GM19468 (cell line): ENCODE measurements at regions not wholly inside any gene's neighbourhood (a gene's known extent, or its start where the extent isn't known, plus 50 kb on each side); places are given as distances from the start of the nearest gene placed in this dataset.
"Not testable (repeated sequence)": the region's sequence is repeated elsewhere in the genome, so short reads cannot be mapped to it uniquely, and the experiment has no call there.

Source experiments
- ATAC-seq: cut with Tn5 transposase; IDR thresholded peaks from one replicate; pipeline ENCODE4 v1.9.1; 2021; ENCODE audit warnings: mild to moderate bottlenecking, moderate library complexity, moderate number of reproducible peaks; ENCODE audit not compliant: unreplicated experiment; ENCODE audit errors: extremely low read depth

GRCh38 chr4:34922325-34922724 is 1322.0 kb downstream of the ARAP2 start:
- no peak for ATAC-seq

- ATAC-seq, result no peak
These were observed 1311.7 kb downstream of the ARAP2 start for GRCh38 chr4:34932591-34932990.

- no peak for ATAC-seq
These were observed 1308.6 kb downstream of the ARAP2 start for GRCh38 chr4:34935739-34936138.

- no peak for ATAC-seq
These were observed 1305.2 kb downstream of the ARAP2 start for GRCh38 chr4:34939073-34939472.

- no peak for ATAC-seq
These were observed 1300.5 kb downstream of the ARAP2 start for GRCh38 chr4:34943741-34944386.

- no peak for ATAC-seq
These were observed 1293.4 kb downstream of the ARAP2 start for GRCh38 chr4:34950926-34951325.

GRCh38 chr4:34953145-34953799 is 1291.0 kb downstream of the ARAP2 start:
- ATAC-seq, result no peak

- ATAC-seq, result no peak
These were observed 1279.7 kb downstream of the ARAP2 start for GRCh38 chr4:34964613-34965012.

- no peak for ATAC-seq
These were observed 1272.1 kb downstream of the ARAP2 start for GRCh38 chr4:34972189-34972588.

- ATAC-seq, result no peak
These were observed 1270.5 kb downstream of the ARAP2 start for GRCh38 chr4:34973650-34974312.

GRCh38 chr4:34974313-34974680 is 1270.0 kb downstream of the ARAP2 start:
- ATAC-seq, result no peak

- not testable (repeated sequence) for ATAC-seq
These were observed 1223.1 kb downstream of the ARAP2 start for GRCh38 chr4:35021222-35021621.

GRCh38 chr4:35025152-35025834 is 1219.0 kb downstream of the ARAP2 start:
- no peak for ATAC-seq

GRCh38 chr4:35038079-35038805 is 1206.1 kb downstream of the ARAP2 start:
- no peak for ATAC-seq

GRCh38 chr4:35038845-35039244 is 1205.5 kb downstream of the ARAP2 start:
- no peak for ATAC-seq

GRCh38 chr4:35052546-35052945 is 1191.8 kb downstream of the ARAP2 start:
- no peak for ATAC-seq

- ATAC-seq, result no peak
These were observed 1181.2 kb downstream of the ARAP2 start for GRCh38 chr4:35063031-35063570.

GRCh38 chr4:35066406-35066805 is 1177.9 kb downstream of the ARAP2 start:
- no peak for ATAC-seq

GRCh38 chr4:35080799-35081198 is 1163.5 kb downstream of the ARAP2 start:
- no peak for ATAC-seq

GRCh38 chr4:35087218-35087617 is 1157.1 kb downstream of the ARAP2 start:
- no peak for ATAC-seq
